NCI-H1048 (cell line): ENCODE measurements at regions not wholly inside any gene's neighbourhood (a gene's known extent, or its start where the extent isn't known, plus 50 kb on each side); places are given as distances from the start of the nearest gene placed in this dataset.

Experiments
- DNase-seq: peaks from one replicate; lab custom pipeline; 2025; lab: John Stamatoyannopoulos, UW

DNA sequence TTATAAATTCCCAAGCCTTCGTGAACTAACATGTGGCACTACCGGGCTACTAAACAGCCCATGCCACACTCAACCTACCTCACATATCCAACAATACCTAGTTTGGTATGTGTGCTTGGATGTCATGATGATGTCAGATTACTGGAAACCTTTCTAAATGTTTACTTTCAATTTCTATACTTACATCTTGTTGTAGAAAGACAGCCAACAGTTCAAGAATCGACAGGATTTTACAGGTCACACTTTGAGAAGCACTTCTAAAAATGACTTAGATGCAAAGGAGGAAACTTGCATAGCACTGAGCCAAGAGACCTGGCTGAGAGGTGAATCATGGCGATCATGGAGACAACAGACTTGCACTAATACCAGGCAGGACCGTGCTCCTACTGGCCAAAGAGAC is 209.9 kb downstream of the COL4A1 start:
- no peak for DNase-seq

DNA sequence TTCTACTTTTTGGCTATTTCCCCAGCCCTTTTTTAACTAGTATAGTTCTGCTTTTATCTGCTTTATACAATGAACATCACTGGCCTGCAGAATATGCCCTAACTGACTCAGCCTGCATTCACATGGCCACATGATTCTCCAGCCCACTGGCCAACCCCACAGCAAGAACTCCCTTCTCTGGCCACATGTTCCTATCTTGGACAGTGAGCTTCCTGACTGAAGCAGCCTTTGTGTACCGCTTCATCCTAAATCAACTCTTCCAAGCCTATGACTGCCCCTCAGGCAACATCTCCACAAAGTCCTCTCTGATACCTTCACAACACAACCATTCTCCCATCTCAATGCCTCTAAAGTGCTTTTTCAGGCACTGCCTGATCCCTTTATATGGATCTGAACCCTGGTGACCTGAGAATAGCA is 214.1 kb downstream of the COL4A1 start:
- DNase-seq = no peak

DNA sequence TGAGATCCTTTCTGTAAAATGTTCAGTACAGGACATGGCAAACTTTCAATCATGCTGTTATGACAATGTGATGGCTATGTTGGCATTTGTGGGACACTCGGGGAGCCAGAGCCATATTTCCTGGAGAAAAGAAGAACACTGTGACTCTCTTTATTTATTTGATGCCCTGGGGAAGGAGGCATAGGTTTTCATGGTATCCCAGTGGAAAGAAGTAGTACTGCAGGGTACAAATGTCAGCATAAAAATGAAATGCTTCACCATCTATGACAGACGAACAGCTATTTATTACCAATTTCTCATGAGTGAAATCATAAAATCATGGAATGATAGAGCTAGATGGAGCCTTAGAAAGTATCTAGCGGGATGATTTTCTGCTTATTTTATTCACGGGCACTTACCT is 217.1 kb downstream of the COL4A1 start:
- DNase-seq = no peak

DNA sequence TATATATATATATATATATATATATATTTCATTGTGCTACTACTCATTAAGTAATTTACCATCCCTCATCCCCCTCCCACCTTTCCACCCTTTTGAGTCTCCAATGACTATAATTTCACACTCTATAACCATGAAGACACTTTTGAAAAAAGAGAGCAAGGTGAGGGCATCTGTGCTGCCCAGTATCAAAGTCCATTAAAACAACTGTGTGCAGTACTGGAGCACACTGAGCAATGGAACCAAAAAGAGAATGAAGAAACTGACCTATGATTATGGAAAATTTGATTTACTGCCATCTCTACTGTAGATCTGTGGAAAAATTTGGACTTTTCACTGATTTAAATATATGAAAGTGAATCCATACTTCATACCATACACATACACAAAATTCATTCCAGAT is 217.9 kb downstream of the COL4A1 start:
- no peak for DNase-seq

DNA sequence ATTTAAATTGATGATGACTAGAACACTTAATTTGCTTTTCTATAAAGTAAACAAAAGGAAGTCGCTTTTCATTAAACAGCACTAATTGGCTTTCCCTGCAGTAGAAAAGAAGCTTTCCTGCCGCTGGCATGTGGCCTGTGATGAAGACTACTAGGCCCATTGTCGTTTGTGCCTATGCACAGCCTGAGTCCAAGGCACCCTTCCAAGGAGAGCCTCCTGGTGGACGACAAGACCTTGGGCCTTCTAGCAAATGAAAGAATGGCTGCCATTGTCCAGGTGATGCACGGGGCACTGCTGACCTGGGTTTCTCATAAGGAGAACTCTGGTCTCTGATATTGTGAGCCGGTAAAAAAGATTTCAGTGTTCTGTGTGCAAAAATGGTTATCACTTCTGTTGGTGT is 233.0 kb downstream of the COL4A1 start:
- no peak for DNase-seq

DNA sequence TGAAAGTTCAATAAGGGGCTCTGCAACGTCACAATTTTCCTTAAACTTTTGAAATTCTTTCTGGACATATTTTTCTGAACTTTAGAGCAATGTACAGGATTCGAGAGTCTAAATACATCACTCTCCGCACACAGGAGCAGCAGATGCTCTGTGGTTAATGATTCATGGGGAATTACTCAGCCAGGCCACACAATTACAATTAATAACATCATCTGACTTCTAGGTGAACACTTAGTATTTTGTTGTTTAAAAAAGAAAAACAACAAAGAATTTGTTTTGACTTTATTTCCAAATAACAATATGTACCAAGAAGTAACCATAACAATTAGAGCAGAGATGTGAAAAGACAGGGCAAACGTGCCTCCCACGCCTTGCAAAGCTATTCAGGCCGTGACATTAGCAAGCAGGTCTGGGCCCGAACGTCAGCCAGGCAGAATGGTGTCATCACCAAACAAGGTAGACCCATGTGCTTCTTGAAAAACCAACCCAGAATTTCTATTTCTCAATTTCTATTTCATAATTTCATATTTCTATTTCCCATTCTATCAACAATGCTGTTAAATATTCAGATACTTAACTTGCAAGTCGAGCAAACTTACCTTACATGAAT is 236.3 kb downstream of the COL4A1 start:
- no peak for DNase-seq

DNA sequence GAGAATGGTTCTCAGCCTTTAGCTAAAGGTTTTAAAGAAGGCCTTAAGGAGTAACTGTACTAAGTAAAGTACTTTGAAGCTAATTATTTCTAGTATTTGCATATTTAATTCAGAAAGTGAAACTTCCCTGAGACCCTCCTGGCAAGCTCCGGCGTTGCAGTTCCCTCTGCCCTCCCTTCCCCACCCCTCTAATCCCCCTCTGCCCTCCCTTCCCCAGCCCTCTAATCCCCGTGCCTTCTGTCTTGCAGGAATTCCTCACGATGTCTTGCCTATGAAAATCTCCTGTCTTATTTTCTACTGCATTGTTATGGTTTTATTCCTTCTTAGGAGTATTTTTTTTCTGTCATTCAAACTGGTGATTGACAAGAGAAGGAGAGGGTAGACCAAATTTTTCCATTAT is 236.9 kb downstream of the COL4A1 start:
- no peak for DNase-seq

DNA sequence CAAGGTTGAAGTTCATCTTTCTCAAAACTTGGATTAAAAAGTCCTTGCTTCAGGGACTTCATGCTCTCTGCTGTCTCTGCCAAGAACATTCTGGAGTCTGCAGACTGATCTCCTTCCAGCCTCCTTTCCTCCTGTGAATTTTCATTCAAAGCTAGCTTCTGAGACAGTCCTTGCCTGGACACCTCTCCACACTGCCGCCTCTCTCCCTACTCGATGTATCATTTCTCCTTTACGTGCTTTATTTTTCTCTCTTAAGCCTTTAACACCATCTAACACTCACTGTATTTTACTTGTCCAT is 238.8 kb downstream of the COL4A1 start:
- no peak for DNase-seq

DNA sequence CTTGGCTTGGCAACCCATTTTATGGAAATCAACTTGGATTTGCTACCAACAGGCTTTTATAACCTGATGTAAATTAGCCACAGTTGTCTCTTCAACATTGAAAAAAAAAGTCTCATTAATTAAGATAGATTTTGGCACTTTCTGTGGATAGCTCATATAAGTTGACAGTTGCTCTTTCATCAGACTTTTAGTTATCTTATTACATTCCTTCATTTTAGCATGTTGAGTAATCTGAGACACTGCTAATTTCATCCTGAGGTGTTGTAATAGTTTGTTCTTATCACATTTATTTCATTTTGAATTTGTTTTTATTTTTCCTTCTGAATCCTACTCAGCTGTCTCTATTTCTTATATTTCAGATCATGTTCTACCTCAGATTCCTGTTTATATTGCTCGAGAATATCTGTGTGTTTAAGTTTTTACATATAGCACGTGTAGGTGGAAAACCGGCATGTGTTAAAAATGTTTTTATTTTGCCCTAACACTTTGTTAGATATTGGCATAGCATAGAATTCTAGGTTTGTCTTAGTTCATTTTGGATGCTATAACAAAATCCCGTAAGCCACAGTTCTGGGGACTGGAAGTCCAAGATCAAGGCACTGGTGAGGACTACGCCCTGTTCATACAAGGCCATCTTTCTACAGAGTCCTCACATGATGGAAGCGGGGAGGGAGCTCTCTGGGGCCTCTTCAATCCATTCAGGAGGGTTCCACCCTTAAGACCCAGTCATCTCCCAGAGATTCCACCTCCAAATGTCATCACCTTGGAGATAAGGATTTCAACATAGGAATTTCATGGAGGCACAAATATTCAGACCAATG is 239.4 kb downstream of the COL4A1 start:
- DNase-seq = no peak

DNA sequence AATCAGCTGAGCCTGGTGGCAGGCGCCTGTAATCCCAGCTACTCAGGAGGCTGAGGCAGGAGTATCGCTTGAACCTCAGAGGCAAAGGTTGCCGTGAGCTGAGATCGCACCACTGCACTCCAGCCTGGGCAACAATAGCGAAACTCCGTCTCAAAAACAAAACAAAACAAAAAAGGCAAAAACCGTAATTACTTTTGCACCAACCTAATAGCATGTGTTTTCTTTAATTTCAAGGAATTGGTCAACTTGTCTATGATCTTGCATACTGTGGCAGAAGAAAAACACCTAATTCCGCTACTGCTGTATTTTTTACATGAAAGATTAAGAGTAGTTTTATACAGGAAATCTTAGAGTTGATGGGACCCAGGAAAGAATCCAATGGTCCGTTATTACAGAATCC is 241.2 kb downstream of the COL4A1 start:
- DNase-seq = no peak

DNA sequence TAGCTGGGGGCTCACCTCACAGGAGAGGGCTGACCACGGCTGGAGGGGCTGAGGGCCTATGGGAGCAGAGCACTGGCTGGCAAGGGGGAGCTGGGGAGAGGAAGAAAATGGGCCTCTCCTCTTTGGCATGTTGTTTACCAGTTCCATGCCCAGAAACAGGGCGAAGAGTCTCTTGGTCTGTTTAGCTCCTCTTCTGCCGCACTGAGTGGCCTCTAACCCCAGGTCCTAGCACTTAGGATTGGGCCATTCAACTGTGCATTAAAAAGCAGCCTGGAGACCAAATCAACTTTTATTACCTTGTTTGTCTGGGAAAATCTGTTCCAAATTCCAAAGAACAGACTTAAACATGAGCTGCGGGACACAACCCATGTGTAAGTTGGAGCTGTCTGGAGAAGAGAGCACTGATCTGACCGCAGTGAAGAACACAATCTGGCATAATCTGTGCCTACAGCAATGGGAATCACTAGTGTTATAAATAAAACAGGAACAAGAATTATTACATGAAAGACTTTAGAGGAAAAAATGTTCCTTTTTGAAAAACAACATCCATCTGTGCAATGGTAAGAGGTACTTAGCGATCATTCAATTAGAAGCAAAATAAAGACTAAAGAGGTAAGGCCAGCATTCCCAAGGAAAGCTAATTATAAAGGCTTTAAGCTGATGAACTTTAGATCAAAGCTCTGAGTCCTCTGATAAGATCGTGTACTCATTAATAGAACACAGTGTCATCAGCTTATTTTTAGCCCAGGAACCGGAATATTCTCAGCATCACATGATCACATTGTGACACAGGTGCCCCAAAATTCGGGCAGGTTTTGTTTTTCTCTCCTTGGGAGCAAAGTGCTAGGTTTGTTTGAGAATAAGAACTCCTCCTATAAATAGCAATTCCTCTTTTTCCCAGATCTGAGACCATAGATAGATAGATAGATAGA is 243.2 kb downstream of the COL4A1 start:
- DNase-seq = no peak

DNA sequence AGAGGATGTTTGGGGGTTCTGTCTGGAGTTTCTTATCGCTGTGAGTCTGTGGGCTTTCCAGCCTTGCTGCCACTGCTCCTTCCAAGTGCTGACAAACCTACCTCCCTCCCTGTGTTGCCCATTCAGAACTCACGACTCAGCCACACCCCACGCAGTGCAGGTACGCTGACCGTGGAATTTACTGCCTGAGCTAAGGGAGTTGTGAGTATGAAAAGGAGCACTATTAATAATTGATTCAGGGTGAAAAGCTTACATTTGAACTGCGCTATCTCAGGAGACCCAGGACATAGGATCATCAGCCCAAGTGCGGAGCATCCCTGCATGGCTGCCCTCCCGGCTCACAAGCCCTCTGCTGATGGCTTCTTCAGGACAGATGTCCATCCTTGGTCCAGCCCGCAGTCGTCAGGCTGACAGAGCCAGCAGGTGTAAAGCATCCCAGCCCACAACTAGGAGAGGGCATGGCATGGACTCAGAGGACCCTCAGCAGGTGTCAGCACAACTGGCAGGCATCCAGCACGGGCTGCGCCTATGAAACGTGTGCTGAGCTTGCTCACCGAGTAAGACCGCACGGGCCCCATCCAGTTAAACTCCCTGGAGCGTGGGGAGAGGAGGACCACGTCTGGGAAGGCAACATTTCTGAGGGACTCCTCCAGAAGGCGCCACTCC is 244.0 kb downstream of the COL4A1 start:
- no peak for DNase-seq

DNA sequence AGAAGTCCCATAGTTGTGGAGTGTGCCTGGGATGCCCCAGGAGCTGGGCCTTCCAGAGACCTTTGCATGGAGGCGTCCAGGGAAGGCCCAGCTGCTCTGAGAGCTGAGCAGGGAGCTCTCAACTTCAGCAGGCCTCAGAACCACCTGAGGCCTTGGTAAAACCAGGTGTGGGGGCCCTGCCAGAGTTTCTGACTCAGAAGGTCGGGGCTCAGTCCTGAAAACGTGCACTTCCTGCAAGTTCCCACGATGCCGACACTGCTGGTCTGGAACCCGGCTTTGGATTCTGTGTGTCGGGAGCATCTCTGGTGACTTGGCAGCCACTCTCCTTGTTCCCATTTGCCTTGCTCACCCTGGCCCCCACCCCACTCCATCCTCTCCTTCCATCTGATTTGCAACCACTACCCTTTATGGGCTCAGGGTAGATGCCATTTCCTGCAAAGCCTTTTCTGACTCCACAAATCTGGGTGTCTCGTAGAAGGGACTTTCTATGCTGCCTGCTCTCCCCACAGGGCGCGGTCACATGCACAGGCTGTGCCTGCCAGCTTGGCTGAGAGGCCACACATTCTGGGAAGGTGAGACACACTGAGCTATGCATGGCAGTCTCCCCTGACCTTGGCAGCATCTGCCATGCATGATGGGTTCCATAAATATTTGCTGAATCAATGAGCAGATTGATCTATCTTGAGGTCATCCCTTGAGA is 244.7 kb downstream of the COL4A1 start:
- no peak for DNase-seq

DNA sequence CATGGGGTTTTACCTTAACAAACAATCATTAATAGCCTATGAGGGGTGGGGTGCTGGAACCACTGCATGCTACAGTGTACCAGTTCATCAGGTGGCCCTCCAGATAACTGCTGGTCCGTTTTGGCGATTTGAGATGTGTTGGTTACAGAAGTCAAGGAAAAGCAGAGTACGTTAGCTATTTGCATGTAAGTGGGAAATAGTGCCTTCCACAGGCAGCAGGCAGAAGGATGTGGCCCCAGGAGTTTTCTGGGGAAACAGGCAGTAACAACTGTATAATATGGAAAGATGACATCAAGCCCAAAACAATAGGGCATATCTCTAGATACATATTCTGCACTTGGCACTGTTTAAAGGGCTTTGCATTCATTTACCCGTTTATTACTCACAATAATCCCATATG is 245.7 kb downstream of the COL4A1 start:
- no peak for DNase-seq

DNA sequence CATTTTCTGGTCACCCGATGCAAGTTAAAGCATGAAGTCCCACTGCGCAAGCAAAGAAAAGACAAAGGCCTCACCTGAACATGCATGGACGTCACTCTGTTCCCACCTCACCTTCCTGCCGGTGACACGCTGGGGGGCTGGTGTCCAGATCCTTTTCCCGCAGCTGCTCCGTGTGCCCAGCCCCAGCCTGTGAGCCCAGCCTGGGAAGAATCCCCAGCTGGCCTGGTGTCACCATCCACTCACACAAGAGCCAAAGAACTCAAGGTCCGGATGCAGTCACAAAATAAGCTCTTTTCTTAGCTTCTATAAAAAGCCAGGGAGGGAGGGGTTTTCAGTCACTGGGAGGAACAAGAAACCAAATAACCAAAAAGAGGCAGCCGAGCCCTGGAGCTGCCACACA is 249.9 kb downstream of the COL4A1 start:
- DNase-seq = no peak

DNA sequence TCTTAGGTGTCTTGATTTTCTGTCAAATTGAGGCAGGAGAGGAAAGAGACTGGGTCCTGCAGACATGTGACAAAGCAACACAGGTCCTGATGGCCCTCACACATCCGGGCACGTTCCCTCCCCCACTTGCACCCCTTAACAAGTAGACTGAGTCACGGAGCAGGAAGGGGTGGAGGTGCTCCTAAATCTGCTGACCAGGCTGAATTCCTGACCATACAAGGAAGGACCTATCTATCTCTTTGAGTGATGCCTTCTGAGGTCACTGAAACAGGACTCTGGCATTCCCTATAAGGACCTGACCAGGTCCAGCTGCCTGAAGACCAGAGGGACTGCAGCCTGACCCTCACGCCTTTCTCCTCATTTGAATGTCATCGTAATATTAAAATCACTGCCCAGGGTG is 250.3 kb downstream of the COL4A1 start:
- DNase-seq = no peak

DNA sequence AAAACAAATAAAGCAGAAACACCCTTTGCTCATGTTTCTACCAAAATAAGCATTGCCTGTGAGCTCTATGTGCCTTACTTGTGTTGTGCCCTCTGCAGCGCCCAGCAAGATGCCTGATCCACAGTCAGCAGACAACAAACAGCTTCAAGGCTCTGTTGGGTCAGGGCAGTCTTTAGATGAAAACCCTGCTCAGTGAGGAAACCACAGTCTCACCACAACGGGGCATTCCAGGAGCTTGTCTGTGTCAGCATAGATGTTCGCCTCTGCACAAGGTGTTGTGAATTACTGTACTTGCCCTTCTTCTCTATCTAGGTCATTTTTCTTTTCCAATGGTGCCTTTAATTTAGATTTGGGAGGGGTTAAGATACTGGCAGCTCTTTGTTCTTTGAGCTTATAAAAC is 251.9 kb downstream of the COL4A1 start:
- DNase-seq = no peak

DNA sequence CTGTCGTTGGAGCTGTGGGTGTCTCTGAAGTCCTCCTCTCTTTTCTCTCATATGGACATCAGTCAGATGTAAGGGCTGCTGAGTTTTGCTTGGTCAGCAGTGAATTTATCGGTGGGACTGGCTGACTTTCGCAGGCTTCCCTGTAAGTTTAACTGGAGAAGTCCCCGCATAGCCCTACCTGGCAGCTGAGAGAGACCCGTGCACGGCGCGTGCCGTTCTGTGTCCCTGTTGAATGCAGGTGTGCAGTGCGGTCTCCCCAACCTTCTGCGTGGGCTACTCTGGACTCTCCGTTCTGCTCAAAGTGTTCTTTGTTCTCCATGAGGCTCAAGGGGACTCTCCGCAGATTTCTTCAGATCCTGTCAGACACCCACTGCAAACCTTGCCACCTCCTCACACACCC is 252.9 kb downstream of the COL4A1 start:
- no peak for DNase-seq

DNA sequence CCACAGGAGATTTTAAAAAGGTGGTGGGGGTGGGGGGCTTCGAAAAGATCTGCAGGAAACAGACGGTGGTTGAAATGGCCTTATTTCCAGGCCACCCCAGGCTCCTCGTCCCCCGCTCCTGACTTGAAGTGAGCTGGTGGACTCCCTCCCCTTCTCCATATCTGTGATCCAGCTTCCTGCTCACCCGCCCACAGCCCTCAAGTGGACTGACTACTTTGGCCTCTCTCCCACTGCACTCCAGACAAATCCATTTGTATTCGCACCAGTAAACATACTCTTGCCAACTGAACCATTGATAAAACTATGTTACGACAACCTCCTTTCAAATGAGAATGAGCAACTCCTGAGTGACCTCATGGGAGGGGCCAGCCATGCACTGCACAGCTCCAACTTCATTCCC is 259.5 kb downstream of the COL4A1 start:
- DNase-seq = no peak

DNA sequence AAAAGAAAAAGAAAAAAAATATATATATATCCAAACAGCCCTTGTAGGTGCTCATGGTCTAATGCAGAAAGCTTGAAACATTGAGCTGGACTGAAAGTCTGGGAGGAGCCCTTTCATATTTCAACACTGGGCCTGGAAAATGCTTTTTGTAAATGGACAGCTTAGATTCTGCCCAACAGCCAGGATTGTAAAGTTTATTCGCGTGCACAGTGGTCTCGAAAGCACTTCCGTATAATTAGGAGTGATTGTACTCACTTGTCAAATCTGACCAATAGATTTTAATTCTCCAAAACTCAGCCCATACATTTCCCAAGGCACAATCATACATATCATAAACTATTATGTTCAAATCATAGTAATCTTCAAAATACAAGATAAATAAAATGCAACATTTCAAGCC is 260.1 kb downstream of the COL4A1 start:
- no peak for DNase-seq

DNA sequence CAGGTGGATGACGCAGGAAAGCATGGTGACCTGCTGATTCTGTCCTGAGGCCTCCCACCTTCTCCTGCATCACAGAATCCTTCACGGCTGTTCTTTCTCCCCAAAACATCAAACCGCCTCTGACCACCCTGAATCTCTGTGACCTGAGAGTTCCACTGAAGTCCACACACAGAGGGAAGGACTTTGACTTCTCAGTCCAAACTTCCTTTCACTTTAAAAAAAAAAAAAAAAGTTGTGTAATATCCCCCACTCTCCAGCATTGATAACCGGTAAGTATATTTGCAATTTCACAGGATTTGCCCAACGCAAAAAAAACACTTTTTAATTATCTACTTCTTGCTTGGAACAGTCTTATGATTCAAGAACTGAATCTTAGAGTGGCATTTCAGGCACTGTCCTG is 259.5 kb upstream of the IRS2 start:
- no peak for DNase-seq

DNA sequence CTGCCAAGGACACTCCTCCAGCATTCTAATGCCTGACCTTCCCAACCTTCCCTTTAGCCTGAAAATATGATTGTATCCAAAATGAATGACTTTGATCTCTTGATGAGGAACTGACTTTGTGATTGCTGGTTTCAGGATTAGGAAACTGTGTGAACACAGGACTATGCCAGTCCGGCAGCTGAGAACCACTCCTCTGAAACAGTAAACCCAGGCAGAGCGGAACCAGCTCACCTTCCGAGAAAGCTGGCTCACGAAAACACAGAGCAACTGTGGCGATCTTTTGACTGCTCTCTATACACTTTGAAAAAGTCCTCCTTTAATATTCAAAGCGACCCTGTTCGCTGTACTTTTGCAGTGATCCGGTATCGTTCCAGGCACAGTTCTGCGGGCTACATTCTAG is 258.8 kb upstream of the IRS2 start:
- no peak for DNase-seq
